OCI-LY3 (cell line): ENCODE measurements at regions not wholly inside any gene's neighbourhood (a gene's known extent, or its start where the extent isn't known, plus 50 kb on each side); places are given as distances from the start of the nearest gene placed in this dataset.

Experiments
- H2AFZ ChIP-seq: fragments of 200-600, 300-600 bp; shearing (Covaris generic); 2 replicates; pipeline ENCODE4 v1.6.0; 2014; ENCODE audit warnings: antibody characterized with exemption, low read depth, low read length
- H3K27ac ChIP-seq: fragments of 200-600, 300-600 bp; sonication (generic); 2 replicates; pipeline ENCODE4 v1.5.1; 2014; ENCODE audit warnings: mild to moderate bottlenecking, low read length, moderate library complexity, mixed read lengths
- H3K27me3 ChIP-seq: fragments of 200-600, 300-600 bp; sonication (generic); 2 replicates; pipeline ENCODE4 v1.6.1; 2014; ENCODE audit warnings: low read depth, low read length, mixed read lengths
- H3K36me3 ChIP-seq: fragments of 200-600, 300-600 bp; sonication (generic); replicated peaks from 2 replicates; pipeline ENCODE3; 2014; ENCODE audit warnings: low read depth, low read length, mixed read lengths
- H3K4me1 ChIP-seq: fragments of 300-600, 200-600 bp; sonication (generic); 2 replicates; pipeline ENCODE4 v1.6.1; 2014; ENCODE audit warnings: low read length, mixed read lengths
- H3K4me2 ChIP-seq: fragments of 200-600, 300-600 bp; sonication (generic); 2 replicates; pipeline ENCODE4 v1.6.1; 2014; ENCODE audit warnings: low read length, mixed read lengths
- H3K4me3 ChIP-seq: fragments of 300-600, 200-600 bp; sonication (generic); 2 replicates; pipeline ENCODE4 v1.5.1; 2014; ENCODE audit warnings: antibody characterized with exemption, mild to moderate bottlenecking, low read length, moderate library complexity
- H3K79me2 ChIP-seq: fragments of 300-600, 200-600 bp; shearing (Covaris generic); 2 replicates; pipeline ENCODE4 v1.6.1; 2014; ENCODE audit warnings: mild to moderate bottlenecking, low read length, mixed read lengths
- H3K9ac ChIP-seq: fragments of 300-600, 200-600 bp; shearing (Covaris generic); 2 replicates; pipeline ENCODE4 v1.6.0; 2014; ENCODE audit warnings: mild to moderate bottlenecking, low read length, moderate library complexity
- H3K9me3 ChIP-seq: fragments of 200-600, 300-600 bp; shearing (Covaris generic); 2 replicates; pipeline ENCODE4 v1.6.1; 2014; ENCODE audit warnings: low read length, mixed read lengths; ENCODE audit not compliant: insufficient read depth
- H4K20me1 ChIP-seq: fragments of 200-600, 300-600 bp; sonication (generic); 2 replicates; pipeline ENCODE4 v1.6.1; 2016; ENCODE audit warnings: low read length, mixed read lengths; ENCODE audit not compliant: insufficient read depth
- EZH2phosphoT487 ChIP-seq: fragments of 200-600 bp; shearing (Covaris generic); IDR thresholded peaks from 2 replicates; pipeline ENCODE4 v1.6.1; 2018; ENCODE audit warnings: antibody characterized with exemption, mixed run types, low read depth
- TF ChIP-seq, protein P1 (sequence below): fragments of 200-600, 300-600 bp; sonication (generic); IDR thresholded peaks from 2 replicates; pipeline ENCODE4 v1.5.1; 2014; ENCODE audit warnings: antibody characterized with exemption, low read length, low read depth

DNA sequence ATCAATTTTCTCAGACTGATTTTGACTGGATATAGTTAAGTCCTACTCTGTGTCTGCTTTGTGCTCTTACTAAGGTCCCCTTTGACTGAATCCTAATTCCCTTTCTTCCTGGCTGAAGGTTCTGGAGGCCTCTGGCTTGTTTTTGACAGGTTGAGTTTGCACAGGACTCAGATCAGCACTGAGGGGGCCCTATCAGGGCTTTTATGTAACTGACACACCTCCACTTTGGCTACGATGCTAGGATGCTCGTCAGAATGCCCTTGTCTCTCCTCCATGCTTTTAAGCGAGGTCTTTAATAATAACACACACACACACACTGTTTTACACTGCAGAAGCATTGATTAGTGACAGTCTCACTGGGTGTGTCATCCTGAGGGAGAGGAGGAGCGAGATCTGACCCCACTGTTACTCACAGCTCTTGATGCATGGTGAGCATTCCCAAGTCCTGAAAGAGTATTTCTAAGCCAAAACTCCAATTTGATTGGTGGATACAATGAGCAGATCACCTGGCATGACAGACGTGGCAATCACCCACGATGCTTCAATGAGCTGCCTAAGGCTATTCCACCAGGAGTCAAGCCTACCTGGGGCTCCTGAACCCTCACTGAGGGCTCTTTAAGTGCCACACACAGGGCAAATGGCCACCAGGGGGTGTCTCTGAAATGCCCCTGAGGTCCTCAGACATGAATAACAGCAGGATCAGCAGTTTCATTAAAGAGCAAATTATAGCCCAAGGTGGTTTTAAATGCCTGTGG, 130.4 kb upstream of the CPEB2 start:
- Histone ChIP-seq H3K9ac (no peak overlapping the region), H3K4me1 (peaks cover 32% of the 10 kb centered on the region), H3K36me3 (no peaks in the 10 kb centered on the region), H3K4me3 (no peak overlapping the region), H2AFZ (no peak overlapping the region), H3K4me2 (no peak overlapping the region), H3K27me3 (no peaks in the 10 kb centered on the region), H3K79me2 (no peaks in the 10 kb centered on the region), H4K20me1 (no peaks in the 10 kb centered on the region), H3K9me3 (no peaks in the 10 kb centered on the region), H3K27ac (no peak overlapping the region)
- TF ChIP-seq EZH2phosphoT487 = no peak
- TF ChIP-seq, protein P1, sequence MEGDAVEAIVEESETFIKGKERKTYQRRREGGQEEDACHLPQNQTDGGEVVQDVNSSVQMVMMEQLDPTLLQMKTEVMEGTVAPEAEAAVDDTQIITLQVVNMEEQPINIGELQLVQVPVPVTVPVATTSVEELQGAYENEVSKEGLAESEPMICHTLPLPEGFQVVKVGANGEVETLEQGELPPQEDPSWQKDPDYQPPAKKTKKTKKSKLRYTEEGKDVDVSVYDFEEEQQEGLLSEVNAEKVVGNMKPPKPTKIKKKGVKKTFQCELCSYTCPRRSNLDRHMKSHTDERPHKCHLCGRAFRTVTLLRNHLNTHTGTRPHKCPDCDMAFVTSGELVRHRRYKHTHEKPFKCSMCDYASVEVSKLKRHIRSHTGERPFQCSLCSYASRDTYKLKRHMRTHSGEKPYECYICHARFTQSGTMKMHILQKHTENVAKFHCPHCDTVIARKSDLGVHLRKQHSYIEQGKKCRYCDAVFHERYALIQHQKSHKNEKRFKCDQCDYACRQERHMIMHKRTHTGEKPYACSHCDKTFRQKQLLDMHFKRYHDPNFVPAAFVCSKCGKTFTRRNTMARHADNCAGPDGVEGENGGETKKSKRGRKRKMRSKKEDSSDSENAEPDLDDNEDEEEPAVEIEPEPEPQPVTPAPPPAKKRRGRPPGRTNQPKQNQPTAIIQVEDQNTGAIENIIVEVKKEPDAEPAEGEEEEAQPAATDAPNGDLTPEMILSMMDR = peak; percentile 42

GRCh38 chr4:14874990-14875389, 127.3 kb upstream of the CPEB2 start:
- H3K27me3 ChIP-seq = no peaks in the 10 kb centered on the region
- no peaks in the 10 kb centered on the region for H3K79me2 ChIP-seq
- no peak overlapping the region for H3K4me3 ChIP-seq
- H3K9ac ChIP-seq = no peak overlapping the region
- no peak overlapping the region for H2AFZ ChIP-seq
- H3K4me1 ChIP-seq = peaks cover 17% of the 10 kb centered on the region
- no peaks in the 10 kb centered on the region for H4K20me1 ChIP-seq
- no peaks in the 10 kb centered on the region for H3K9me3 ChIP-seq
- no peak overlapping the region for H3K27ac ChIP-seq
- H3K4me2 ChIP-seq = no peak overlapping the region
- H3K36me3 ChIP-seq = no peaks in the 10 kb centered on the region
- TF ChIP-seq, protein P1 = no peak
- no peak for TF ChIP-seq EZH2phosphoT487

GRCh38 chr4:14877246-14878225, 124.7 kb upstream of the CPEB2 start:
- Histone ChIP-seq H3K9ac (no peak overlapping the region), H4K20me1 (no peaks in the 10 kb centered on the region), H3K4me2 (no peak overlapping the region), H3K36me3 (no peaks in the 10 kb centered on the region), H3K27me3 (no peaks in the 10 kb centered on the region), H3K4me1 (peaks cover 32% of the 10 kb centered on the region), H2AFZ (peak overlapping the region; percentile 43; the same call in 1 of the 2 replicates), H3K79me2 (no peaks in the 10 kb centered on the region), H3K9me3 (no peaks in the 10 kb centered on the region), H3K27ac (no peak overlapping the region), H3K4me3 (no peak overlapping the region)
- TF ChIP-seq, protein P1 = no peak
- TF ChIP-seq EZH2phosphoT487 = no peak

DNA sequence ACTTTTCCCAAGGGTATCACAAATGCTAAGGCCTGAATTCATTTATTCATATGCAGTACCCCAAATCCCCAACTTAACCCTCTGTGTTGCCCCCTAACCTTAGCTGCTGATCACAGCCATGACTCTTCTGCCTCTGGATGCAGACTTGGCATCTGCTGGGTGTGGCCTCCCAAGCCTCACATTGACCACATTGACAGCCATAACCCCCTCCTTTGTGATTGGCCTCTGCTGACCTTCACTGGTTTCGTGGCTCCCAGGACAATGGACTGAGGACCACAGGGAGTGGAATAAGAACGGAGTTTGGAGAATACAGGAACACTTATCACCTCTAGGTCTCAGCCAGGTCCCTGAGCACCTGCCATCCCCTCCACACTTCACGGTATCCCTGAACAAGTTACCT, 123.6 kb upstream of the CPEB2 start:
- no peaks in the 10 kb centered on the region for H3K9me3 ChIP-seq
- H3K36me3 ChIP-seq = no peaks in the 10 kb centered on the region
- peaks cover 42% of the 10 kb centered on the region for H3K4me1 ChIP-seq
- H3K4me3 ChIP-seq = no peak overlapping the region
- no peak overlapping the region for H3K9ac ChIP-seq
- H3K4me2 ChIP-seq = no peak overlapping the region
- H2AFZ ChIP-seq = no peak overlapping the region
- no peaks in the 10 kb centered on the region for H3K27me3 ChIP-seq
- H3K79me2 ChIP-seq = no peaks in the 10 kb centered on the region
- no peaks in the 10 kb centered on the region for H4K20me1 ChIP-seq
- TF ChIP-seq EZH2phosphoT487 = no peak
- TF ChIP-seq, protein P1 = no peak
- no peak overlapping the region for H3K27ac ChIP-seq
